GM12892 (cell line): ENCODE measurements at regions not wholly inside any gene's neighbourhood (a gene's known extent, or its start where the extent isn't known, plus 50 kb on each side); places are given as distances from the start of the nearest gene placed in this dataset.

Experiments
- POLR2A ChIP-seq: IDR thresholded peaks from 2 replicates; pipeline ENCODE4 v1.6.1; 2011; ENCODE audit warnings: low read depth, low read length, control low read depth
- TAF1 ChIP-seq: IDR thresholded peaks from 2 replicates; pipeline ENCODE4 v1.6.1; 2011; ENCODE audit warnings: low read depth, mild to moderate bottlenecking, control low read depth, low read length, borderline replicate concordance

DNA sequence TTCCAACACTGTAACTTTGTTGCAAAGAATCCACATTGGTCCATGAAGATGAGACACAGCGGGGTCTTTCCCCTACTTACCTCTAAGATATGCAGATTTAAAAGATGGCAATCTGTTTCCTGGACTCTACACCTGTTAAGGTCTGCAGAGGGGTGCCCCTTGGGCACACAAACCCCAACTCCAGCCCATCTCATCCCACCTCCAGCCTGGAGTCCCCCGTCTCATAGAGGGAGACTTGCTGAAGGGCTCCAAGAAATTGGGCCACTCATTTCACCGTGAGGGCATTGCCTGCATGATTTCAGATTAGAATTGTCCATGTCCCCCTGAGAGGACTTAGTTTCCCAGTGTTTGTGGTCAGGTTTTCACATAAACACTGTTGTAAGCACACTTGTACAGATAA, 365.7 kb downstream of the IRX2 start:
- TF ChIP-seq POLR2A (no peak), TAF1 (no peak)
